ENCODE measurements at regions not wholly inside any gene's neighbourhood (a gene's known extent, or its start where the extent isn't known, plus 50 kb on each side); places are given as distances from the start of the nearest gene placed in this dataset.

DNA sequence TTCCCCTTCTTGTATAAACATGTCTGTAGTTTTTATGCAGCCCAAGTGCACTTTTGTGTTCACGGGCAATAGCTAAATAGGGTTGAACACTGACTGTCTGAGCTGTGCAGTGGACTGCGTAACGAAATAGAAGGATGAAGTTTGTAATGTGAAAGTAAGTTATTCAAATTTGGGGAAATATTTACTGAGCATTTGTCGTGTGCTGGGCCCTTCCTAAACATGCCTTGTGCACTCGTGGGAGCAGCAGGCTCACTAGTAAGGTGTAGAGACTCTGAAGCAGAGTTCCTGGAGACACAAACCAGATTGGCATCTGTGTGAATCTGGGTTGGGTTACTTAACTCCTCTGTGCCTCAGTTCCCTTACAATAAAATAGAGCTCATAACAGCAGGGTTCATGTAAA, 51.7 kb upstream of the C1QTNF7 start:
- TF ChIP-seq, protein P1, sequence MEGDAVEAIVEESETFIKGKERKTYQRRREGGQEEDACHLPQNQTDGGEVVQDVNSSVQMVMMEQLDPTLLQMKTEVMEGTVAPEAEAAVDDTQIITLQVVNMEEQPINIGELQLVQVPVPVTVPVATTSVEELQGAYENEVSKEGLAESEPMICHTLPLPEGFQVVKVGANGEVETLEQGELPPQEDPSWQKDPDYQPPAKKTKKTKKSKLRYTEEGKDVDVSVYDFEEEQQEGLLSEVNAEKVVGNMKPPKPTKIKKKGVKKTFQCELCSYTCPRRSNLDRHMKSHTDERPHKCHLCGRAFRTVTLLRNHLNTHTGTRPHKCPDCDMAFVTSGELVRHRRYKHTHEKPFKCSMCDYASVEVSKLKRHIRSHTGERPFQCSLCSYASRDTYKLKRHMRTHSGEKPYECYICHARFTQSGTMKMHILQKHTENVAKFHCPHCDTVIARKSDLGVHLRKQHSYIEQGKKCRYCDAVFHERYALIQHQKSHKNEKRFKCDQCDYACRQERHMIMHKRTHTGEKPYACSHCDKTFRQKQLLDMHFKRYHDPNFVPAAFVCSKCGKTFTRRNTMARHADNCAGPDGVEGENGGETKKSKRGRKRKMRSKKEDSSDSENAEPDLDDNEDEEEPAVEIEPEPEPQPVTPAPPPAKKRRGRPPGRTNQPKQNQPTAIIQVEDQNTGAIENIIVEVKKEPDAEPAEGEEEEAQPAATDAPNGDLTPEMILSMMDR (conservative IDR thresholded peaks at IDR 0.05; ENCODE audit: low read length): no peak
- TF ChIP-seq EZH2phosphoT487 (IDR thresholded peaks at IDR 0.05; ENCODE audit: borderline replicate concordance, low read depth, low read length): no peak

Data from OCI-LY7 (cell line).